Epithelial cell of proximal tubule (primary cell): ENCODE measurements at regions not wholly inside any gene's neighbourhood (a gene's known extent, or its start where the extent isn't known, plus 50 kb on each side); places are given as distances from the start of the nearest gene placed in this dataset.
A peak's percentile ranks its signal among the peaks of the same experiment; 100 is the strongest.

Experiments
- DNase-seq: peaks from one replicate; pipeline ENCODE4 v3.0.0-alpha.2; 2011; ENCODE audit warnings: low read depth
- H3K4me3 ChIP-seq: 2 replicates; pipeline ENCODE4 v1.5.1; 2011; ENCODE audit warnings: low read depth, mild to moderate bottlenecking, low read length
- TF ChIP-seq, protein P1 (sequence below): conservative IDR thresholded peaks from 2 replicates; pipeline ENCODE4 v1.5.1; 2012; ENCODE audit warnings: low read depth, mild to moderate bottlenecking, low read length

DNA sequence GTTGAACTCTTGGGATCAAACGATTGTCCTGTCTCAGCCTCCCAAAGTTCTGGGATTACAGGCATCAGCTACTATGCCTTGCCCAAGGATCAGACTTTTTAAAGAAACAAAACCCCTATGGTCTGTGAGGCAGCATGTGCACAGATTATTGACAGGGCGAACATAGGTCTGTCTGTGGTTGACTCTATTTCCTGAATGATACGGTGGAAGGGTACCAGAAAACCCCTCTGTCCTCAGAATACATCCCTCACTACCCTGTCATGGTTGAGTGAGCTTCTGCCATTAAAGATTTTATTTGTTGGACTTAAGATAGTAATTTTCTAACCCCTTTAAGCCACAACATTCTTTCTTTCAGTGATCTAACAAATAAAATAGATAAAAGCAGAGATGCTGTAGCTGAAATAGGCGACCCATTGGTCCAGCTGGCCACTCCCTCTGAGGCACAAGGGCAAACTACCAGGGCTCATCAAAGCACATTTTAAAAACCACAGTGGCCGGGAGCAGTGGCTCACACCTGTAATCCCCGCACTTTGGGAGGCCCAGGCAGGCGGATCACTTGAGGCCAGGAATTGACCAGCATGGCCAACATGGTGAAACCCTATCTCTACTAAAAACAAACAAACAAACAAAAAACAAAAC lies 84.9 kb upstream of the ANKRD55 start:
- TF ChIP-seq, protein P1, sequence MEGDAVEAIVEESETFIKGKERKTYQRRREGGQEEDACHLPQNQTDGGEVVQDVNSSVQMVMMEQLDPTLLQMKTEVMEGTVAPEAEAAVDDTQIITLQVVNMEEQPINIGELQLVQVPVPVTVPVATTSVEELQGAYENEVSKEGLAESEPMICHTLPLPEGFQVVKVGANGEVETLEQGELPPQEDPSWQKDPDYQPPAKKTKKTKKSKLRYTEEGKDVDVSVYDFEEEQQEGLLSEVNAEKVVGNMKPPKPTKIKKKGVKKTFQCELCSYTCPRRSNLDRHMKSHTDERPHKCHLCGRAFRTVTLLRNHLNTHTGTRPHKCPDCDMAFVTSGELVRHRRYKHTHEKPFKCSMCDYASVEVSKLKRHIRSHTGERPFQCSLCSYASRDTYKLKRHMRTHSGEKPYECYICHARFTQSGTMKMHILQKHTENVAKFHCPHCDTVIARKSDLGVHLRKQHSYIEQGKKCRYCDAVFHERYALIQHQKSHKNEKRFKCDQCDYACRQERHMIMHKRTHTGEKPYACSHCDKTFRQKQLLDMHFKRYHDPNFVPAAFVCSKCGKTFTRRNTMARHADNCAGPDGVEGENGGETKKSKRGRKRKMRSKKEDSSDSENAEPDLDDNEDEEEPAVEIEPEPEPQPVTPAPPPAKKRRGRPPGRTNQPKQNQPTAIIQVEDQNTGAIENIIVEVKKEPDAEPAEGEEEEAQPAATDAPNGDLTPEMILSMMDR: no peak
- no peak overlapping the region for H3K4me3 ChIP-seq
- DNase-seq: no peak

DNA sequence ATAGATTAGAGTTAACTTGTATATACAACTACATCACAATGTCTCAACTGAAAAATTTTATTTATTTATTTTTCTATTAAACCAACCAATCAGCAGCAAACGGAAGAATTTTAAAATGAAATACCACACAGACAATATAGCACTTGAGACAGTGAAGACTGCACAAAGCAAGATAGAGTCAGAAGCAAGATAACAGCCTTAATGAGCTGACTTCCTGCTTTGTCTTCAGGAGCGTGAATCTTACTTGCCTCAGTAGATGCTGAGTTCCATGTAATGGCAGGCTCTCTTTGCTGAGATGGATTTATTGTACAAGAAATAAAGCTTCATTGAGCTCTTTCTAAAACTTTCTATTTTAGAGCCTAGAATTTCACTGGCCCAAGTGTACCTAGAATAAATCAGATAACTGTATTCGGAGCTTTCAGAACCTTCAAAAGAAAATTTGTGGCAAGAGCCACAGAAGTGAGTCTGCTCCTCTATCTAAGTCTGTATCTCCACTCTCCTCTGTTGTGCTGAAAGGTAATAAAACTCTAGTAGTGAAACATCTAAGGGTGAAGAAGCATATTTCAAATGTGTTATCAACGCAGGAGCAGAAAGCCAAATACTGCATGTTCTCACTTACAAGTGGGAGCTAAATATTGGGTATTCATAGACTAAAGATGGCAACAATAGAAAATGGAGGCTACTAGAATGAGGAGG lies 83.3 kb upstream of the ANKRD55 start:
- H3K4me3 ChIP-seq: no peak overlapping the region
- DNase-seq: no peak
- TF ChIP-seq, protein P1: no peak

DNA sequence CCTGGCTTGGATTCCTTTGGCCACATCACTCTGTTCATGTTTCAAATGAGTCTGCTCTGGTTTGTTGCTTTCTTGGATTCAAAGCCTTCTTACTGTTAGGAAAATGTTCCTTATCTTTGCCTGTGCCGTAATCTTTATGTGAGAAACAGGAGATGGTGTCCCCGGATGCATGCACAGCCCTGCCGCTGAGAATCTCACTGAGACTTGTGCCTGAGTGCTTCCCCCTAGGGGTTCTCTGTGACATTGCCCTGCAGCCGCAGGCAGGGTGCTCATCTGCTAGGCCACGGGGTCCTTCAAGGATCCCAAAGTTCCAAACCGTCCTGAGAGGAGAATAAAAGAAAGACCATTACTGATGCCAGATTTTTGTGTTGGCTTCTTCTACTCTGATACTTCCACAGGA lies 81.4 kb upstream of the ANKRD55 start:
- TF ChIP-seq, protein P1: no peak
- no peak overlapping the region for H3K4me3 ChIP-seq
- DNase-seq: no peak

DNA sequence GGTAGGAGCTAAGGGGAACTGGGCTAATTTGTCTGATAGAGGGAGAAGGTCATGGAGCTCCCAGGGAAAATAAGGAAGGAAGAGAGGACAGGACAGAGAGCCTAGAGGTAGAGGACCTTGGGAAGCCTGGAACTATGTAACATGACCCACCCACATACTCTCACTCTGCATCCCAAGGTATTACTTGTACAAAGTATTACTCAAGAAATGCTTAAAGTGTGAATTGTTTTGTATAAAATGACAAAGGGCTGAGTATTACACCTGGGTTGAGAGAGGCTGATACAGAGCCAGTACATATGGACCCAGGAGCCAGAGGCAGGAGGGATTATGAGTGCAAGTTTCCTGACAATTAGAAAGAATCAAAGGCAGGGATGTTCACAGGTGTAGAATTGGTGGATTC lies 80.5 kb upstream of the ANKRD55 start:
- no peak for DNase-seq
- TF ChIP-seq, protein P1: no peak
- H3K4me3 ChIP-seq: no peak overlapping the region

DNA sequence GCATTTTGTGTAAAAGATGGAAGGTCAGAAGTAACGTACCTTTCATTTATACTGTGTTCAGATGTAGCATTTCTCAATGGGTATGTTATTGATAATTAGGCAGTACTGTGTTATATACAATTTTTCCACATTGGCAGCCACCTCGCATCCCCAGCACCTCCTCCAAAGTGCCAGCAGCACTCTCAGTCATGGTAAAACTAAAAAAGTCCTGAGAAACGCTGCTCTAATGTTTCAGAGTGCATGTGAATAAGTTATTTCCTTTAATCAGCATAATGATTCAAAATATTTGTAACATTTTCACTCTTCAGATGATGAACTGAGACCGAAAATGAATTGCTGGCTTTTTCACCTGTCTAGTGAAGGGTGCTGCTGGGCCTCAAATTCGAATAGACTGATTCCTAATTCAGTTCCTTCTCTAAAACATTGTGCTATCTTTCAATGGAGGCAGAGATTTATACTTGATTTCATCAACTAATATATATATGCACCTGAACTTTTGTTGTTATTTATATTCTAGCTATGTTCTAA lies 79.9 kb upstream of the ANKRD55 start:
- TF ChIP-seq, protein P1: no peak

DNA sequence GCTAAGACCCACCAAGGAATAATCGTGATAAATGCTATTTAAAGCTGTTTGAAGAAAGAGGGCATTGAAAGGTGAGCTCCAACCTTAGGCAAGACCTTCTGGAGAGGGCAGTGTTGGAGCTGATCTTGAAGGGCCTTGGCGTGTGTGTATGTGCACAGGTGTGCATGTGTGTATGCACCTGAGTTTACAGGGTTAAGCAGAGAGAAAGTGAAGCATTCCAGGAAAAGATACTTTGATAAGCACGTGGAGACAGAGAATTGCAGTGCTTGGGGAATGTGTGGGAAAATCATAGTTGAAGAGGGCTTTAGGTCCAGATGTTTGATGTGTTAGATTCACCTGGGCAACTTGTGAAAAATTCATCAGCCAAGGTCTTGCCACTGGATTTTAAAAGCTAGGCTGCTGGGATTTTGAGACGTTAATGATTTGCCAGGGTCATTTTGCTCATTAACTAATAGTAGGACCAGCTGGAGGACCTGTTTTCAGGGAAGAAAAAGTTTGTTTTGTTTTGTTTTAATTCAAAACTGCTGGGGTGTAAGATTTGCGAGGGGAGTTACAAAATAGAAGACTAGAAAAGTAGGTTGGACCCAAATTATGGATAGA lies 78.3 kb upstream of the ANKRD55 start:
- H3K4me3 ChIP-seq: no peak overlapping the region
- peak; percentile 16 for DNase-seq
- TF ChIP-seq, protein P1: no peak

More for the DNA sequence above, 79.9 kb upstream of the ANKRD55 start:
- DNase-seq: no peak
- H3K4me3 ChIP-seq: no peak overlapping the region
